Subcutaneous abdominal adipose tissue (tissue), 5 donors: ENCODE measurements at regions not wholly inside any gene's neighbourhood (a gene's known extent, or its start where the extent isn't known, plus 50 kb on each side); places are given as distances from the start of the nearest gene placed in this dataset.
"Not testable (repeated sequence)": the region's sequence is repeated elsewhere in the genome, so short reads cannot be mapped to it uniquely, and the experiment has no call there.

Experiments used
- H3K27ac ChIP-seq: one replicate; pipeline ENCODE4 v1.7.0; 2013; ENCODE audit warnings: low read depth, mild to moderate bottlenecking, inconsistent platforms, low read length, moderate library complexity
- H3K27me3 ChIP-seq, 5 donors: one replicate each; pipeline ENCODE4 v1.7.0; 2013; ENCODE audit warnings: low read length in 5 of 5, inconsistent platforms in 1 of 5; ENCODE audit not compliant: control insufficient read depth in 5 of 5, insufficient read depth in 4 of 5
- H3K36me3 ChIP-seq, 5 donors: one replicate each; pipeline ENCODE4 v1.7.0; 2013; ENCODE audit warnings: low read length in 5 of 5; ENCODE audit not compliant: control insufficient read depth in 5 of 5, insufficient read depth in 5 of 5
- H3K4me1 ChIP-seq, 5 donors: one replicate each; pipeline ENCODE4 v1.7.0; 2013; ENCODE audit warnings: low read length in 5 of 5, mild to moderate bottlenecking in 3 of 5, moderate library complexity in 1 of 5; ENCODE audit not compliant: control insufficient read depth in 5 of 5, insufficient read depth in 5 of 5
- H3K4me3 ChIP-seq, 5 donors: one replicate each; pipeline ENCODE4 v1.7.0; 2013; ENCODE audit warnings: low read length in 5 of 5, low read depth in 1 of 5
- H3K9ac ChIP-seq, 5 donors: one replicate each; pipeline ENCODE4 v1.7.0; 2013; ENCODE audit warnings: low read length in 5 of 5, mild to moderate bottlenecking in 4 of 5, moderate library complexity in 3 of 5
- H3K9me3 ChIP-seq, 5 donors: one replicate each; pipeline ENCODE4 v1.7.0; 2013; ENCODE audit warnings: low read length in 5 of 5; ENCODE audit not compliant: control insufficient read depth in 5 of 5
- donor health status: healthy.
- donor health status: healthy.
- donor health status: healthy.
- donor health status: healthy.
- donor health status: healthy.

GRCh38 chr16:35207059-35207999, 1747.9 kb downstream of the TP53TG3F start:
- no peaks in the 10 kb centered on the region for H3K4me1 ChIP-seq
- H3K9ac ChIP-seq: no peak overlapping the region
- no peak overlapping the region for H3K27ac ChIP-seq
- H3K27me3 ChIP-seq: peaks cover 0 to 11% (median 2%) of the 10 kb centered on the region in 5 donors
- no peak overlapping the region for H3K4me3 ChIP-seq
- no peaks in the 10 kb centered on the region for H3K36me3 ChIP-seq
- peaks cover 0 to 17% (median 12%) of the 10 kb centered on the region in 5 donors for H3K9me3 ChIP-seq

GRCh38 chr16:35208001-35208935, 1748.9 kb downstream of the TP53TG3F start:
- no peaks in the 10 kb centered on the region for H3K4me1 ChIP-seq
- no peak overlapping the region for H3K9ac ChIP-seq
- peaks cover 0 to 17% (median 12%) of the 10 kb centered on the region in 5 donors for H3K9me3 ChIP-seq
- peaks cover 0 to 11% (median 2%) of the 10 kb centered on the region in 5 donors for H3K27me3 ChIP-seq
- no peak overlapping the region for H3K27ac ChIP-seq
- no peaks in the 10 kb centered on the region for H3K36me3 ChIP-seq
- no peak overlapping the region for H3K4me3 ChIP-seq

- no peaks in the 10 kb centered on the region for H3K4me1 ChIP-seq
- H3K4me3 ChIP-seq: no peak overlapping the region
- H3K27me3 ChIP-seq: peaks cover 0 to 8% (median 0%) of the 10 kb centered on the region in 5 donors
- H3K9me3 ChIP-seq: peaks cover 0 to 17% (median 15%) of the 10 kb centered on the region in 5 donors
- no peak overlapping the region for H3K27ac ChIP-seq
- no peaks in the 10 kb centered on the region for H3K36me3 ChIP-seq
- no peak overlapping the region for H3K9ac ChIP-seq
These were observed 1751.4 kb downstream of the TP53TG3F start for GRCh38 chr16:35210681-35211433.

GRCh38 chr16:35214840-35215239, 1755.4 kb downstream of the TP53TG3F start:
- Histone ChIP-seq H3K27ac (no peak overlapping the region), H3K36me3 (no peaks in the 10 kb centered on the region), H3K9me3 (peaks cover 0 to 9% (median 4%) of the 10 kb centered on the region in 5 donors), H3K9ac (no peak overlapping the region), H3K27me3 (no peaks in the 10 kb centered on the region), H3K4me1 (no peaks in the 10 kb centered on the region), H3K4me3 (no peak overlapping the region)

GRCh38 chr16:35215287-35215686, 1755.9 kb downstream of the TP53TG3F start:
- no peaks in the 10 kb centered on the region for H3K36me3 ChIP-seq
- H3K4me1 ChIP-seq: no peaks in the 10 kb centered on the region
- no peaks in the 10 kb centered on the region for H3K27me3 ChIP-seq
- no peak overlapping the region for H3K27ac ChIP-seq
- H3K9ac ChIP-seq: no peak overlapping the region
- H3K9me3 ChIP-seq: peaks cover 0 to 9% (median 4%) of the 10 kb centered on the region in 5 donors
- H3K4me3 ChIP-seq: no peak overlapping the region

GRCh38 chr16:35216261-35216660, 1756.8 kb downstream of the TP53TG3F start:
- not testable (repeated sequence) for H3K27ac ChIP-seq, H3K36me3 ChIP-seq, H3K9ac ChIP-seq, H3K4me3 ChIP-seq, H3K9me3 ChIP-seq, H3K4me1 ChIP-seq, H3K27me3 ChIP-seq

- peaks cover 0 to 9% (median 4%) of the 10 kb centered on the region in 5 donors for H3K9me3 ChIP-seq
- no peak overlapping the region for H3K9ac ChIP-seq
- H3K27ac ChIP-seq: no peak overlapping the region
- no peaks in the 10 kb centered on the region for H3K4me1 ChIP-seq
- no peaks in the 10 kb centered on the region for H3K36me3 ChIP-seq
- H3K4me3 ChIP-seq: no peak overlapping the region
- H3K27me3 ChIP-seq: no peaks in the 10 kb centered on the region
These were observed 1762.2 kb downstream of the TP53TG3F start for GRCh38 chr16:35221482-35222185.

- Histone ChIP-seq H3K27me3 (no peaks in the 10 kb centered on the region), H3K9me3 (peaks cover 0 to 41% (median 21%) of the 10 kb centered on the region in 5 donors), H3K4me1 (no peaks in the 10 kb centered on the region), H3K36me3 (no peaks in the 10 kb centered on the region), H3K9ac (no peak overlapping the region), H3K27ac (no peak overlapping the region), H3K4me3 (no peak overlapping the region)
These were observed 1775.3 kb downstream of the TP53TG3F start for GRCh38 chr16:35234679-35235078.

- no peaks in the 10 kb centered on the region for H3K27me3 ChIP-seq
- peaks cover 0 to 18% (median 3%) of the 10 kb centered on the region in 5 donors for H3K9me3 ChIP-seq
- H3K4me1 ChIP-seq: no peaks in the 10 kb centered on the region
These were observed 1780.1 kb downstream of the TP53TG3F start for GRCh38 chr16:35239561-35239960.

More at GRCh38 chr16:35239561-35239960, 1780.1 kb downstream of the TP53TG3F start:
- no peaks in the 10 kb centered on the region for H3K36me3 ChIP-seq
- no peak overlapping the region for H3K9ac ChIP-seq
- no peak overlapping the region for H3K4me3 ChIP-seq
- no peak overlapping the region for H3K27ac ChIP-seq
